Gastrocnemius medialis (tissue), 4 donors: ENCODE measurements at regions not wholly inside any gene's neighbourhood (a gene's known extent, or its start where the extent isn't known, plus 50 kb on each side); places are given as distances from the start of the nearest gene placed in this dataset.

Source experiments
- ATAC-seq, 2 donors: fragments of 150-250 bp; one replicate each; pipeline ENCODE4 v1.9.1; 2016
- DNase-seq, 2 donors: peaks; one replicate each; pipeline ENCODE4 v3.0.0-alpha.2; 2019
- H3K27ac ChIP-seq, 4 donors: fragments of 200-600 bp; sonication (generic); 1 replicate in 1 of 4; 2 replicates in 3 of 4; pipeline ENCODE4 v1.5.1; 2016 to 2018; ENCODE audit warnings: mild to moderate bottlenecking in 2 of 4, moderate library complexity in 1 of 4
- H3K27me3 ChIP-seq, 3 donors: fragments of 200-600 bp; sonication (generic) in 2 of 3; 1 replicate in 1 of 3; 2 replicates in 2 of 3; pipeline versions ENCODE4 v1.5.1 to v1.6.0; 2016 to 2019; ENCODE audit warnings: mild to moderate bottlenecking in 1 of 3, moderate library complexity in 1 of 3
- H3K36me3 ChIP-seq, 2 donors: fragments of 200-600 bp; sonication (generic) in 1 of 2; one replicate each; pipeline ENCODE4 v1.5.1; 2017 to 2018
- H3K4me1 ChIP-seq, 2 donors: fragments of 200-600 bp; sonication (generic) in 1 of 2; one replicate each; pipeline ENCODE4 v1.5.1; 2016 to 2017; ENCODE audit warnings: mild to moderate bottlenecking in 2 of 2
- H3K4me3 ChIP-seq, 4 donors: fragments of 200-600 bp; sonication (generic) in 3 of 4; 1 replicate in 1 of 4; 2 replicates in 3 of 4; pipeline ENCODE4 v1.5.1; 2016 to 2019; ENCODE audit warnings: mild to moderate bottlenecking in 2 of 4
- H3K9me3 ChIP-seq, 3 donors: fragments of 200-600 bp; sonication (generic) in 2 of 3; 1 replicate in 1 of 3; 2 replicates in 2 of 3; pipeline ENCODE4 v1.5.1; 2016 to 2019
- CTCF ChIP-seq, 5 experiments: fragments of 450-650 bp in 3 of 5; fragments of 200-600 bp in 2 of 5; sonication (generic) in 2 of 5; IDR thresholded peaks in 4 of 5; conservative IDR thresholded peaks in 1 of 5; 1 replicate in 4 of 5; 2 replicates in 1 of 5; pipeline ENCODE4 v1.5.1; 2016 to 2019; ENCODE audit warnings: antibody characterized with exemption in 5 of 5, mild to moderate bottlenecking in 3 of 5, moderate library complexity in 3 of 5
- POLR2A ChIP-seq, 2 donors: fragments of 450-650 bp; IDR thresholded peaks; one replicate each; pipeline ENCODE4 v1.6.1; 2017; ENCODE audit warnings: antibody characterized with exemption in 2 of 2, mild to moderate bottlenecking in 2 of 2, moderate library complexity in 2 of 2
- in situ Hi-C, 4 donors: fragments of 200-750 bp; cut with MboI; loops; one replicate each; pipeline versions ENCODE4 v1.15.0 to v1.8.0; 2017; ENCODE audit warnings: low sequenced_read_pairs in 4 of 4
- intact Hi-C: fragments of 100-400 bp; cut with DNase I; formaldehyde crosslinking; loops from one replicate; pipeline ENCODE4 v1.15.1; 2023; ENCODE audit warnings: low total_unique reads

- DNase-seq (no peak), ATAC-seq (no peak)
- Histone ChIP-seq H3K27ac (no peak overlapping the region), H3K27me3 (no peaks in the 10 kb centered on the region), H3K4me3 (no peak overlapping the region), H3K9me3 (no peaks in the 10 kb centered on the region), H3K36me3 (no peaks in the 10 kb centered on the region), H3K4me1 (no peaks in the 10 kb centered on the region)
- no peak for TF ChIP-seq CTCF (IDR thresholded peaks at IDR 0.05 in 4 of 5, conservative IDR thresholded peaks at IDR 0.05 in 1 of 5)
- no peak for TF ChIP-seq POLR2A (IDR thresholded peaks at IDR 0.05)
- in situ Hi-C loops (no loop called here), intact Hi-C loops (no loop called here)
These were observed 601.7 kb upstream of the GRIA3 start for GRCh38 chrX:122582280-122582974.

GRCh38 chrX:122582975-122583305 is 601.1 kb upstream of the GRIA3 start:
- in situ Hi-C loops = no loop called here
- DNase-seq = no peak
- no peaks in the 10 kb centered on the region for H3K4me1 ChIP-seq

GRCh38 chrX:122583551-122583950 is 600.5 kb upstream of the GRIA3 start:
- no peak for DNase-seq
- no peak overlapping the region for H3K27ac ChIP-seq
- TF ChIP-seq POLR2A (IDR thresholded peaks at IDR 0.05) = no peak
- no peak for TF ChIP-seq CTCF (IDR thresholded peaks at IDR 0.05 in 4 of 5, conservative IDR thresholded peaks at IDR 0.05 in 1 of 5)
- in situ Hi-C loops = no loop called here
- H3K36me3 ChIP-seq = no peaks in the 10 kb centered on the region
- H3K27me3 ChIP-seq = no peaks in the 10 kb centered on the region
- H3K4me1 ChIP-seq = no peaks in the 10 kb centered on the region
- no peaks in the 10 kb centered on the region for H3K9me3 ChIP-seq
- H3K4me3 ChIP-seq = no peak overlapping the region
- ATAC-seq = no peak
- intact Hi-C loops = no loop called here

More at GRCh38 chrX:122582975-122583305, 601.1 kb upstream of the GRIA3 start:
- intact Hi-C loops = no loop called here
- Histone ChIP-seq H3K36me3 (no peaks in the 10 kb centered on the region), H3K27me3 (no peaks in the 10 kb centered on the region), H3K9me3 (no peaks in the 10 kb centered on the region), H3K27ac (no peak overlapping the region), H3K4me3 (no peak overlapping the region)
- ATAC-seq = no peak
- TF ChIP-seq CTCF (IDR thresholded peaks at IDR 0.05 in 4 of 5, conservative IDR thresholded peaks at IDR 0.05 in 1 of 5) (no peak), POLR2A (IDR thresholded peaks at IDR 0.05) (no peak)

GRCh38 chrX:122584981-122585380 is 599.1 kb upstream of the GRIA3 start:
- in situ Hi-C loops = no loop called here
- intact Hi-C loops = no loop called here
- no peak for ATAC-seq

More at GRCh38 chrX:122584981-122585380, 599.1 kb upstream of the GRIA3 start:
- no peak overlapping the region for H3K27ac ChIP-seq
- H3K4me3 ChIP-seq = no peak overlapping the region
- H3K36me3 ChIP-seq = no peaks in the 10 kb centered on the region
- no peak for TF ChIP-seq CTCF (IDR thresholded peaks at IDR 0.05 in 4 of 5, conservative IDR thresholded peaks at IDR 0.05 in 1 of 5)
- no peak for TF ChIP-seq POLR2A (IDR thresholded peaks at IDR 0.05)
- H3K4me1 ChIP-seq = no peaks in the 10 kb centered on the region
- no peaks in the 10 kb centered on the region for H3K9me3 ChIP-seq
- DNase-seq = no peak
- H3K27me3 ChIP-seq = no peaks in the 10 kb centered on the region
